Mammary epithelial cell (primary cell): ENCODE measurements at regions not wholly inside any gene's neighbourhood (a gene's known extent, or its start where the extent isn't known, plus 50 kb on each side); places are given as distances from the start of the nearest gene placed in this dataset.

Experiments
- EZH2 ChIP-seq: IDR thresholded peaks from 2 replicates; pipeline ENCODE4 v1.6.1; 2012; ENCODE audit warnings: low read length, inconsistent platforms, borderline replicate concordance
- TF ChIP-seq, protein P1 (sequence below), 2 donors: IDR thresholded peaks in 1 of 2; conservative IDR thresholded peaks in 1 of 2; 2 replicates each; pipeline ENCODE4 v1.5.1; 2011 to 2012; ENCODE audit warnings: inconsistent platforms in 2 of 2, low read length in 2 of 2, mild to moderate bottlenecking in 2 of 2, control low read depth in 1 of 2, low read depth in 1 of 2; ENCODE audit not compliant: insufficient read depth in 1 of 2; ENCODE audit errors: extremely low read depth in 1 of 2

DNA sequence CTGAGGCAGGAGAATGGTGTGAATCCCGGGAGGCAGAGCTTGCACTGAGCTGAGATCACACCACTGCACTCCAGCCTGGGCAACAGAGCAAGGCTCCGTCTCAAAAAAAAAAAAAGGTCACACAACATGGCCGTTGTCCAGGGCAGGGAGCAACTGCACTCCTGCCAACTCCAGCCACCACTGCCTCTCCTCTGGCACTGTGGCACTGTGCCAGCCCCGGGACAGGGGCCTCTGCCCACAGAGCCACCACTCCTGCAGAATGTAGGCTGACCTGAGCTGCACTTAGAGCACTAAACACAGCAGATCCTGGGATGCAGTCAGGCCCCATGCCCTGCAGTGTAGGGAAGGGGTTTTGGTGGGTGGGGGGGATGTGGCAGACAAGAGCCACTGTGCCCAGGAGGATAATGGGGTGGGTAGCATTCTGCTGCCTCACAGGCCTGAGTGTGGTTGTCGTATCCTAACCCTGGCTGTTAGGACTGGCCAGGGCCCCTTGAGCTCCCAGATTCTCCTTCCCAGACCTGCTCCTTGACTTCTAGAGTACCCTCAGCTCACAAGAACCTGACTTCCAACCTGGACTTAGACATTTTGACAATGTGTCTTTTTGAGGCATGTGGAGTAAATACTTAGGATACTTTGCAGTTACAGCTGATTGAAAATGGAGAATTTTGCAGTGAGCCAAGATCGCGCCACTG, 69.4 kb upstream of the SH3RF3 start:
- TF ChIP-seq, protein P1, sequence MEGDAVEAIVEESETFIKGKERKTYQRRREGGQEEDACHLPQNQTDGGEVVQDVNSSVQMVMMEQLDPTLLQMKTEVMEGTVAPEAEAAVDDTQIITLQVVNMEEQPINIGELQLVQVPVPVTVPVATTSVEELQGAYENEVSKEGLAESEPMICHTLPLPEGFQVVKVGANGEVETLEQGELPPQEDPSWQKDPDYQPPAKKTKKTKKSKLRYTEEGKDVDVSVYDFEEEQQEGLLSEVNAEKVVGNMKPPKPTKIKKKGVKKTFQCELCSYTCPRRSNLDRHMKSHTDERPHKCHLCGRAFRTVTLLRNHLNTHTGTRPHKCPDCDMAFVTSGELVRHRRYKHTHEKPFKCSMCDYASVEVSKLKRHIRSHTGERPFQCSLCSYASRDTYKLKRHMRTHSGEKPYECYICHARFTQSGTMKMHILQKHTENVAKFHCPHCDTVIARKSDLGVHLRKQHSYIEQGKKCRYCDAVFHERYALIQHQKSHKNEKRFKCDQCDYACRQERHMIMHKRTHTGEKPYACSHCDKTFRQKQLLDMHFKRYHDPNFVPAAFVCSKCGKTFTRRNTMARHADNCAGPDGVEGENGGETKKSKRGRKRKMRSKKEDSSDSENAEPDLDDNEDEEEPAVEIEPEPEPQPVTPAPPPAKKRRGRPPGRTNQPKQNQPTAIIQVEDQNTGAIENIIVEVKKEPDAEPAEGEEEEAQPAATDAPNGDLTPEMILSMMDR (conservative IDR thresholded peaks at IDR 0.05 in 1 of 2, IDR thresholded peaks at IDR 0.05 in 1 of 2; ENCODE audit: extremely low read depth in 1 of 2, insufficient read depth in 1 of 2, low read depth in 1 of 2, low read length in 2 of 2), result no peak
- no peak for TF ChIP-seq EZH2
